AG09319 (cell line): ENCODE measurements at regions not wholly inside any gene's neighbourhood (a gene's known extent, or its start where the extent isn't known, plus 50 kb on each side); places are given as distances from the start of the nearest gene placed in this dataset.

ENCODE experiments used
- DNase-seq: peaks from one replicate; pipeline ENCODE4 v3.0.0-alpha.2; 2010; ENCODE audit warnings: low read depth; ENCODE audit errors: extremely low read depth
- CTCF ChIP-seq: IDR thresholded peaks from 2 replicates; pipeline ENCODE4 v1.5.1; 2011; ENCODE audit warnings: low read depth, mild to moderate bottlenecking, inconsistent platforms, low read length, moderate library complexity

GRCh38 chr3:157631478-157631877, 128.3 kb upstream of the VEPH1 start:
- no peak for DNase-seq
- no peak for TF ChIP-seq CTCF

- DNase-seq: no peak
- TF ChIP-seq CTCF: no peak
These were observed 123.6 kb upstream of the VEPH1 start for GRCh38 chr3:157626817-157627216.

GRCh38 chr3:157624801-157625200, 121.6 kb upstream of the VEPH1 start:
- no peak for TF ChIP-seq CTCF
- DNase-seq: no peak

- DNase-seq: no peak
- TF ChIP-seq CTCF: no peak
These were observed 115.7 kb upstream of the VEPH1 start for GRCh38 chr3:157618886-157619285.

- peak; percentile 43 for DNase-seq
- TF ChIP-seq CTCF: peak; percentile 49
These were observed 115.0 kb upstream of the VEPH1 start for GRCh38 chr3:157618075-157618760.

GRCh38 chr3:157614896-157615295, 111.7 kb upstream of the VEPH1 start:
- DNase-seq: no peak
- TF ChIP-seq CTCF: no peak

- no peak for TF ChIP-seq CTCF
These were observed 108.4 kb upstream of the VEPH1 start for GRCh38 chr3:157611536-157612076.

More at GRCh38 chr3:157611536-157612076, 108.4 kb upstream of the VEPH1 start:
- DNase-seq: no peak
